HG02973 (cell line): ENCODE measurements at regions not wholly inside any gene's neighbourhood (a gene's known extent, or its start where the extent isn't known, plus 50 kb on each side); places are given as distances from the start of the nearest gene placed in this dataset.

ENCODE experiments used
- ATAC-seq: cut with Tn5 transposase; IDR thresholded peaks from one replicate; pipeline ENCODE4 v1.9.1; 2021; ENCODE audit warnings: moderate library complexity; ENCODE audit not compliant: unreplicated experiment

DNA sequence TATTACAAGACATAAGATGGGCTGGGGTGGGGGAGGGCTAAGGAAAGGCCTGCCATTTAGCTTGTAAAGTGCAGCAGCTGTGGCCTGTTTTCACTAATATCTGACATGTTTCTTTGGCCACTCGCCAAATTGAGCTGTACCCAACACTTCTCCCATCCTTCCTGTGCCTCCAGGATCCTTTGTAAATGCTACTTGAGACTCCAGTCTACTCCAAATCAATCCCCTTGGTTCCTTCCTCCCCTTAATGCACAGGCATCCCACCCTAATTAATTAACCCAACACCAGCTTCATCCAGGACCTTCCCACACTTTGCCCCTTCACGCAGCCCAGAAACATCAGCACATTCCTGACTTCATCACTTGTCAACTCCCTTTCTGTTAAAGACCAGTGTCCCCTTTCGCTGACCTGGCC lies 55.0 kb upstream of the TCF21 start:
- ATAC-seq, result no peak

DNA sequence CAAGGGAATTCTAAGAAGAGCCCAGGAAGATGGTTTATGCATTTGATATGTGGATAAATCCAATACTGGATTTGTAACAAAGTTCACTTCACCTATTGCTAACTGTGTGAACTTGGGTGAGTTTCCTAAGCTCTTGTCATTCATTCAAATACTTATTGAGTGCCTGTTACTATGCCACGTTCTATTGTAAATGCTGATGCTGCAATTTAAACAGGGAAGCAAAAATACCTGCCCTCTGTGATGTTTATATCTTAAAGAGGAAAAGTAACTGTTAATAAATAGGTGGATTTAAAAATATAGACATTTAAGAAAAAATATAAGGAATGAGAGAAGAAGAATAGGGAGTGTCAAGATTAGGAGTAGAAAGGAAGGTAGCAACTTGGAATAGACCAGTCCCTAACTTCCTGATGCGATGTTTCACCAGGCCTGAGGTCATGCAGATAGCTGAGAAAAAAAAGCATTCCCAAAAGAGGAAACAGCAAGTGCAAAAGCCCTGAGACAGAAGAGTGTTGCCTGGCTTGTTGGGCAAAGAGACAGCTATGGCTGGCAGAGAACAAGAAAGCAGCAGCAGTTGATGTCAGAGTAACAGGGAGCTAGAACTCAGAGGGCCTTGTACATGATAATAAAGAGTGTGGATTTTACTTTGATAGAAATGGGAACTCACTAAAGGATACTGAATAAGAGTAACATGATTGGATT lies 54.3 kb upstream of the TCF21 start:
- no peak for ATAC-seq

DNA sequence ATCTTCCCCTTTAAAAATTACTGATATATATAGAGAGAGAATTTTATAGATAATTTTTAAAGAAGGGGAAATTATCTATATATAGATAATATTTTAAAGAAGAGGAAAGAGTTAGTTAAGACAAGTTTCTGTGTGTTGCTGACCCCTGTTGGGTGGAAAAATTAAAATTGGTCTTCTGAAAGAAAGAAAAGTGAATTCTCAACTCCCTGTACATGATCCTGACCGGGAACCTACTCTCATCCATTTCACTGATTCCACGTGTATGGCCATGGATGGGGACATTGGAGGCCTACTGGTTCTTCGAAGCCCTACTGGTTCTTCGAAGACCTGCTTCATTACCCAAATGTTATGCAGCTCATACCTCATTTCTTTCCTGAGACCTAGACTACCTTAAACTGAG lies 53.0 kb upstream of the TCF21 start:
- no peak for ATAC-seq

DNA sequence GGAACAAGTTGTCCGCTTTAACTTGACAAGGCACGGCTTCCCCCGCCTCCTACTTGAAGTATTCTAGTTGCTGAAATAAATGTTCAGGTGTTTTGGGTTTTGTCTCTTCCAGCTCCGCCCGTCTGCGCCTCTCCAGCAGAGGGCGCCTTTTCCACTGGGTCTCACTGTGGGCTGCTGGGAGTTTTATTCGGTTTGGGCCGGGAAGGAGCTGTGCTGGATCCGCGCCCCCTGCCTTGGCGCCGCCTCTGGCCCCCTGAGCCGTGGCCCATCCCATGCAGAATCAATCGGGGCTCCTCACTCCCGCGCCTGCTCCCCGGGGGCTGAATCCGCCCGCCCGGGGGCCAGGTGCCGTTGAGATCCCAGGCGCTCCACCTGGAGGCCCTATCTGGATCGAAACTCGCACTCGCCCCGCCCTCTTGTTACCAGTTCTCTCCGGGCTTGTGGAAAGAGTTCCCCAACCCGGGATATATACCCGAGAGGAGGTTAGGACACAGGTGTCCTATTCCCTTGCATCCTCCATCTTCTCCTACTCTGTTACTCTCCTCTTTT lies 51.0 kb upstream of the TCF21 start:
- ATAC-seq, result peak; percentile 84
